NCI-H1105 (cell line): ENCODE measurements at regions not wholly inside any gene's neighbourhood (a gene's known extent, or its start where the extent isn't known, plus 50 kb on each side); places are given as distances from the start of the nearest gene placed in this dataset.

Experiments
- DNase-seq: peaks from one replicate; lab custom pipeline; 2025; lab: John Stamatoyannopoulos, UW

- no peak for DNase-seq
Measured at GRCh38 chr2:41856946-41857345, 190.9 kb upstream of the PKDCC start.

GRCh38 chr2:41859615-41860514, 188.0 kb upstream of the PKDCC start:
- no peak for DNase-seq

GRCh38 chr2:41863062-41863461, 184.8 kb upstream of the PKDCC start:
- DNase-seq = no peak

GRCh38 chr2:41865263-41865662, 182.6 kb upstream of the PKDCC start:
- DNase-seq = no peak

- no peak for DNase-seq
Measured at GRCh38 chr2:41867553-41867952, 180.3 kb upstream of the PKDCC start.

- peak; percentile 30 for DNase-seq
Measured at GRCh38 chr2:41869542-41870264, 178.1 kb upstream of the PKDCC start.

GRCh38 chr2:41870265-41870585, 177.6 kb upstream of the PKDCC start:
- no peak for DNase-seq

- DNase-seq = no peak
Measured at GRCh38 chr2:41871080-41871479, 176.7 kb upstream of the PKDCC start.

GRCh38 chr2:41872646-41873045, 175.2 kb upstream of the PKDCC start:
- no peak for DNase-seq

GRCh38 chr2:41873102-41874031, 174.5 kb upstream of the PKDCC start:
- no peak for DNase-seq

- no peak for DNase-seq
Measured at GRCh38 chr2:41877114-41877678, 170.6 kb upstream of the PKDCC start.

GRCh38 chr2:41878056-41878455, 169.8 kb upstream of the PKDCC start:
- no peak for DNase-seq

GRCh38 chr2:41878716-41879234, 169.0 kb upstream of the PKDCC start:
- no peak for DNase-seq

GRCh38 chr2:41879235-41879916, 168.4 kb upstream of the PKDCC start:
- peak; percentile 73 for DNase-seq

- DNase-seq = no peak
Measured at GRCh38 chr2:41880561-41881243, 167.1 kb upstream of the PKDCC start.

GRCh38 chr2:41881249-41881648, 166.6 kb upstream of the PKDCC start:
- no peak for DNase-seq

- DNase-seq = no peak
Measured at GRCh38 chr2:41884718-41885117, 163.1 kb upstream of the PKDCC start.

GRCh38 chr2:41886145-41886664, 161.6 kb upstream of the PKDCC start:
- DNase-seq = no peak

- no peak for DNase-seq
Measured at GRCh38 chr2:41886757-41887156, 161.1 kb upstream of the PKDCC start.

- DNase-seq = no peak
Measured at GRCh38 chr2:41890341-41890740, 157.5 kb upstream of the PKDCC start.
